NCI-H1694 (cell line): ENCODE measurements at regions not wholly inside any gene's neighbourhood (a gene's known extent, or its start where the extent isn't known, plus 50 kb on each side); places are given as distances from the start of the nearest gene placed in this dataset.

Source experiments
- DNase-seq: peaks from one replicate; lab custom pipeline; 2025; lab: John Stamatoyannopoulos, UW

DNA sequence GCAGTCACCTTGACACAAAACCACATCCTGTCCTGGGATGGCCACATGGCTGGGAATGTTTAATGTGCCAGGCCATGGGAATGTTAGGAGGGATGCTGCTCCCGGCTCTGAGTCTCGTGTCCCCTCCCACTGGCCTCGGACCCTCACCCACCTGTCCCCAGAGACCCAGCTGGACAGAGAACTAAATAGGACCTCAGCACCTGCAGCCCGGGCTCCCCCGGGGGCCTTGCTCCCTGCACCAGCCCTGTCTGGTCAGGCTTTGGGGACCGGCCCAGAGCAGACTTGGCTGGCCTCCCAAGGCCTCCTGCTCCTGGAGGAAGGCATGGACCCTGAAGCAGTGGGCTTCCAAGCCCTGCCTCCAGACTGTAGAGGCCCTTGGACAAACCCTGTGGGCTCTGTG lies 100.0 kb upstream of the IQSEC1 start:
- DNase-seq = no peak

DNA sequence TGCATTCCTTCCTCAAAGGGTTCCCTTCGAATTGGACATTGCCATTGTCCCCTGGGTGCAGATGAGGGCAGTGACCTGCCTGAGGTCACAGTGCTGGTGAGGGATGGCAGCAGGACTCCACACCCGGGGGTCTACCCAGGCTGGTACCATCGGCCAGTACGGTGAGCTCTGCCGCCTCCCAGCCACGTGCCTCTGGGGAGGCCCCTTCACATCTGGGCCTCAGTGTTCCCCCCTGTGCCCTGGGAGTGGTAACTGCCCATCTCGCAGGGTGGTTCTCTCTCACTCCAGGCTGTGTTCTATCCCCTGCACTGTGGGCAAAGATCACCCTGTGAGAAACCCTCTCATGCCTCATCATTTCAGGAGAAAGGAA lies 99.4 kb upstream of the IQSEC1 start:
- DNase-seq = no peak

DNA sequence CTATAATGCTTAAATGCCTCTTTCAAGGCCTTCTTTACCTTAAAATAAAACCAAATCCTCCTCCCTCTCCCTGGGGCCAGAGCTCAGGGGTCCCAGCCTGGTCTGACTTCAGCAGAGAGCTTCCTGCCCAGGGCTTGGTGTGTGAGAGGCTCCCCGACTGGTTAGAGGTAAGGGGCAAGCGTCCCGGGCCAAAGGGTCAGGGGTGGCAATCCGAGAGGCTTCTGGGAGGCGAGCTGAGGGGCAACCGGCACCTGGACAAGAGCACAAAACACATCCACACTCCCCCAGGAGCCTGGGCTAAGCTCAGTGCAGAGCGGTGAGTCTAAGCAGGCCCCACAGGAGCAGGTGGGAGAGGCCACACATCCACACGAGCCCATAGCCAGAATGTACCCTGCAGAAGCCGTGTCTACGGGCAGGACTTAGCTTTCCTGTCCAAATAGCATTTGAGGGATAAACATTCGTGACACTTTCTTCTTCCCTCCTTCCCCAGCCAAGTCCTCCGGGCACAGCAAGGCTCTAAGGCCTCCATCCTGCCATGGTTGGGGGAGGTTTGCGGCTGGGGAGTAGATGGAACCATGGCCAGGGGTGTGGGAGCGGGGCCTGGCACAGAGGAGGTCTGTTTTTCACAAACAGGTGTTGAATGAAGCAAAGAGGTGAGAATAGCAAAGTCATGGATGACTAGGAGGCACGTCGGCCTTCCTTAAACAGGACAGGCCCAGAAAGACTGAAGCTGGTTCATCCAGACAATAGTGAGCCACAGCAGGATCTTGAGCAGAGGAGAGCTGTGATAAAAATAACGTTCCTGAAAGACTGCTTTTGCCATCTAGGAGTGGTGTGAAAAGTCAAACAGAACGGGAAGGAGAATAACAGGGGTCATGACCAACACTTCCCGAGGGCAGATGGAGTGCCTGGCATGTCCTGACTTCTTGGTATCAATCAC lies 98.7 kb upstream of the IQSEC1 start:
- DNase-seq = no peak

DNA sequence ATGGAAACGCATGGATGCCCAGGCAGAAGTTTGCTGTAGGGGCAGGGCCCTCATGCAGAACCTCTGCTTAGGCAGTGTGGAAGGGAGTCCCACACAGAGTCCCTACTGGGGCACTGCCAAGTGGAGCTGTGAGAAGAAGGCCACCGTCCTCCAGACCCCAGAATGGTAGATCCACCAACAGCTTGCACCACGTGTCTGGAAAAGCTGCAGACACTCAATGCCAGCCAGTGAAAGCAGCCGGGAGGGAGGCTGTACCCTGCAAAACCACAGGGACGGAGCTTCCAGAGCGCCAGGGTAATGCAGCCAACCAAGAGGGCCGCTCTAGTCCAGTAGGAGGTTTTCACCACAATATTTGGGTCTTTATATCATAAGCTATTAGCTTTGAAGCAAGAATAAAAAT lies 97.1 kb upstream of the IQSEC1 start:
- DNase-seq = no peak

DNA sequence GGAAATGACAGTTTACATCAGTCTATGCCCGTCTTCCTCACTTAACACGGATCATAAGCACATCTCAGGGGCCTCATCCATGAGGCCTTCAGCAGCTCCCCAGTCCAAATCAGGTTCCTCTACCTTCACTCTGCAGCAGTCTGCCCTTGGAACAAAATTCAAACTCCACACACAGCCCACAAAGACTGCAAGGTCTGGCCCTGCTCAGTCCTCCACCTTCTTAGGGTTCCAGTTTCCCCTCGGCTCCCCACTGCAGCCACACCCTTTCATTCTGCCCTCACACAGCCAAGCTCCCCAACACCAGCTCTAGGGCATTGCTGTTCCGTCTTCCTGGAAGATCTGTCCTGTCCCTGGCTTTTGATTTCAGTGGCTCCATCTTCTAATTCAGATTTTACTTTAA lies 95.2 kb upstream of the IQSEC1 start:
- DNase-seq = no peak

DNA sequence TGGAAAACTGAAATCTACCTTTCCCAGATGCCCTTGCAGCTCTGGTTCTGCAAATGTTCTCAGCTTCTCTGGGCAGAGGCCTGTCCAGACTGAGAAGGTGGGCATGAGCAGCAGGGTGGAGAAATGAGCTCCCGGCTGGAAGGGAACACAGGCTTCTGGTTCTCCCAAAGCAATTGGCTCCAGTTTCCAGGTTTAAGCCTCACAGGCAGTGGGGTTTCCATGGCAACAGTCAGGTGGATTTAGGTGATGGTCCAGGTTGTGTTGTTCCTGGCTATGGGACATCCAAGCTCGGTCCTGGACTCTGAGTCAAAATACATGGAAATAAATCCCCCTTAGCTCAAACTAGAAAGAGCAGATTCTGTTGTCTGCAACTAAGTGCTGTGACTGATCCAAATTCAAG lies 94.6 kb upstream of the IQSEC1 start:
- no peak for DNase-seq

DNA sequence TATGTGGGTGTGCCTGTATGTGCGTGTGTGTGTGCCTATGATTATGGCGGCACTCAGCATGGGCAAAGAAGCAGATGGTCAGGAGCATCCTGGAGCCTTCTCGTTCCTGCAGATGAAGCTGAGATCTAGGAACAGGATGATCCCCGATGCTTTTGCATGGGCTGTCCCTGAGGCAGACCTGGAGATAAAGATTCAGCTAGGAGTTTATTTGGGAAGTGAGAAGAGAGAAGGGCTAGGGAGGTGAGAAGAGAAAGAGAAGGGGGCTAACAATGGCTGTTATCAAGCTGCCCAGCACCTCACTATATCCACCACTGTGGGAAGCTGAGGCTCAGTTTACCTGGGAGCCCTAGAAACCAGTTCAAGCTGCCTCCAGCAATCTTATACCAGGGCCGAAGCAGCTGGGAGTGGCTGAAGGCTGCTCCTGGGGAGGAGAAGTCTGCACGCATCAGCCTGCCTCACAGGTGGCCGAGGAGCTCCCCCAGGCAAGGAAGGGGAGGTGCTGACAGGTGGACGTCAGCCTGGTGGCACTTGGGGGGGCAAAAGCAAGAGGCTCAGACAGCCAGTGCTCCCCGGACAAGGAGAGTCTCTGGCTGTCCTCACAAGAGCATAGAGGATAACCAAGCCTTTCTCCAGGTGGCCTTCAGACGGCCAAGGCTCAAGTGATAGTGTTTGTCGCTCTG lies 94.0 kb upstream of the IQSEC1 start:
- DNase-seq = no peak

DNA sequence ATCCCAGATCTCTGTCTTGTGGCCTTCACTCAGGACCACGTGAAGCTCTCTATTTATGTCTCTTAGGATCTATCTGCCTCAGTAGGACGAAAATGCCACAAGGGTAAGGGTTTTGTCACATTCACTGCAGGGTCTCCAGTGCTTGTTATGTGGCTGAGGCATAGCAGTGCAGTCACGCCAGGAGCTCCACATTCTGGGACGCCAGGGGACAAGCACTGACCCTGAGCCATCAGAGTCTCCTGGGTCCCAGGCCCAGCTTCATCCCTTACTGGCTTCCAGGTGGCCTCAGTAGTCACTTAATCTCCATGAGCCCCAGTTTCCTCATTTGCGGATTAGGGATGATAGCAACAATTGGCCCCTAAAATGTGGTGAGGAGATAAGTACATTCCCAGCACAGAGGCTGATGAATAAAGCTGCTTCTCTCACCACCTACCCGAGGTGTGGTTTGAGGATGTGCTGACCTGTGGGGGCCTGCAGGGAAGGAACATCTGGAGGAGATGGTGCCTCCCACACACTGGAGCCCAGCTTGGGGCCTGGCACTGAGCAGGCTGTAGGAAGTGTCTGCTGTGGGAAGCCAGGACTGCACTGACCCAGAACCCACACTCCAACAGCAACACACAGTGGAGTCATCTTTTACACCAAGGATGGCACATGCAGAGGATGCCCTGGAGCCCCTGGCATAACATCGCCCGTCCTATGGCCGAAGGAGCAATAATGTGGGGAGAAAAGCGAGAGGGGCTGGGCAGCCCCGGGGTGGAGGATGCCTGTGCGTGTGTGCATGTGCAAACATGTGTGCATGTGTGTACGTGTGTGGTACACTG lies 93.2 kb upstream of the IQSEC1 start:
- DNase-seq = no peak

DNA sequence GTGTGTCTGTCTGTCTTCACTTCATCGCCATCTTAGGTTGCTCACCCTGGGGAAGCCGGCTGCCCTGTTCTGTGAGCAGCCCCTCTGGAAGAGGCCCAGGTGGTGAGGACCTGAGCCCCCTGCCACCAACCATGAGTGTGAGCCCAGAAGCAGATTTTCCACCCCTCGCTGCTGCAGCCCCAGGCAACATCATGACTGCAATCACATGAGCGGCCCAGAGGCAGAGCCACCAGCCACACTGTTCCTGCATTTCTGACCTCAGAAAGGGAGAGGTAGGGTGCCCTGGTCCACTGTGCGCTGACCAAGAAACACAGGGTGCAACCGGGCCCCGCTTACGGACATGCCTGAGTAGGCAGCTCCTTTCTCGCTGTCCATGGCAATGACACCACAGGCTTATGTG lies 92.3 kb upstream of the IQSEC1 start:
- no peak for DNase-seq

DNA sequence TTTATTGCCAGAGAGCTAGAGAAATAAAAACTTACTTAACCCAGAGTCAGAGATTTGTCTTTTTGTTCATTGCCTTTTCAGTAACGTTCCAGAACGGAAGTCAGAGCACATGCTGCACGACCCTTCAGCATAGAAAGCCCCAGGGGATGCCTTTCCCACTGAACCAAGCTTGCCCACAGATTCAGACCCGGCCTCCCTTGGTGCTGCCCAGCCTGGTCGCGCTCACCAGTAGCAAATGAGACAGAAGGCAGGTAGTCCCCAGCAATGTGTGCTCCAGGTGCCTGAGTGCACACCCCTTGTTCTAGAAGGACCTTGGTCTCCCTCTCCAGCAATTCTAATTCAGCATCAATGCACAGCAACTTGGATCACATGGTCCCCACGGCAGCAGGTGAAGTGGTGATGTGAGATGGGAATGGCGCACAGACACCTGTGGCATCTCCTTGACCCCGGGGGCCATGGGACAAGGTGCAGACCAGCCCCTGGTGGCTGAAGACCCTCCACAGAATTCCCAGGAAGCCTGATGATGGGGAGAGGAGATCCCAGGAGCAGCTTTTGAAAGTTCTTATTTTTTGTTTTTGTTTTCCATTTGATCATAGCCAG lies 91.8 kb upstream of the IQSEC1 start:
- DNase-seq = no peak

DNA sequence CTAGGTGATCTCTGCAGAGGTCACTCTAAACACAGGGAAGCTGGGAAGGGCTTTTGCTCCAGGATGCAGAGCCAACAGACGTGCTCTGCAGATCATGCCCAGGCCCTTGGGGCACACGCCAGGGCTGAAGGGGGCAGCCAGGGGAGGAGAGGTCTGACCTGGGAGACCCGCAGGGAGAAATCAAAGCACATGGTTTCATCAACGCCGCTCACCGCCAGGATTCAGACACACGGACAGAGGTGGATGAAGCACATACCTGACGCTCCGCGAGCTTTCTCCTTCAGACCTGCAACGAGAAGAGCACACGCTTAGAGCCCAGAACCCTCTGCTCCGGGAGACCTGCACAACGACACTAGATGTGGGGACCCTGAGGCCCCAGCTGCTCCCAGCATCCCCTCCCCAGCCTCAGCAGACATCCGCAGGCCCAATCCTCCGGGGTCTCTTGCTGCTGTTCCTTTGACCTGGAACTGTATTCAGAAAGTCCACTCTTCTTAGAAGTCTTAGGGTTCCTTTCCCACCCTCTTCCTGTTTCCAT lies 90.7 kb upstream of the IQSEC1 start:
- no peak for DNase-seq

DNA sequence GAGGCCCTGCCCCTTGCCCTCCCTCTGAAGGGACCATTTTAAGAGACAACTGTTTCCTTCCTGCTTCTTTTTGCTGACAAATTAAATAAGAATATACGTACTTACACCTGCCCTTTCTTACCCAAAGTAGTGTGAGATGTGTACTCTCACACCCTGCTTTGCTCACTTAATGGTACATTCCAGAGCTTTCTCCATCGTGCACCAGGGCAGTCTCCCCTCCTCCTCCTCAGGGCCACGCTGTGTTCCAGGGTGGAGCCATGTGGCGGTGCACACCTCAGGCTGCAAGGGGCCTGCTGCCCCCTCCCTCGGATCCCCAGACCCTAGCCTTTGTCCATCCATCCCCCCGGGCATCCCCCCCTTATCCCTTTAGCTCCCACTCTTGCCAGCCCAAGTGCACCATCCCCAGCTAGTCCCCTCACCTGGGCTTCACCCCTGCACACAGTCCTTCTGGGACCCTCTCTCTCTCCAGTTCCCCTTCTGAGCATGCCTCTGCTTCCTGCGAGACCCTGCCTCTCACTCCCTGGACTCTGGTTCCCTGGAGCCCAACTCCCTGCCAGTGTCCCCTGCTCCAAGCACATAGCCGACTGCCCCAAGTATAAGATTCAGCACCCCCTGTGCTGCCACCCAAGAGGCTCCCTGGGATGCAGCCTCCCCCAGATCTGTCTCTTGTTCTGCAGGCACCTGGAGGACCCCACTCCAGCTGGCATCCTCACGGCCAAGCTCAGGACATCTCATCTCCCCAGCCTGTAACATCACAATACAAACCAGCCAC lies 89.5 kb upstream of the IQSEC1 start:
- no peak for DNase-seq

DNA sequence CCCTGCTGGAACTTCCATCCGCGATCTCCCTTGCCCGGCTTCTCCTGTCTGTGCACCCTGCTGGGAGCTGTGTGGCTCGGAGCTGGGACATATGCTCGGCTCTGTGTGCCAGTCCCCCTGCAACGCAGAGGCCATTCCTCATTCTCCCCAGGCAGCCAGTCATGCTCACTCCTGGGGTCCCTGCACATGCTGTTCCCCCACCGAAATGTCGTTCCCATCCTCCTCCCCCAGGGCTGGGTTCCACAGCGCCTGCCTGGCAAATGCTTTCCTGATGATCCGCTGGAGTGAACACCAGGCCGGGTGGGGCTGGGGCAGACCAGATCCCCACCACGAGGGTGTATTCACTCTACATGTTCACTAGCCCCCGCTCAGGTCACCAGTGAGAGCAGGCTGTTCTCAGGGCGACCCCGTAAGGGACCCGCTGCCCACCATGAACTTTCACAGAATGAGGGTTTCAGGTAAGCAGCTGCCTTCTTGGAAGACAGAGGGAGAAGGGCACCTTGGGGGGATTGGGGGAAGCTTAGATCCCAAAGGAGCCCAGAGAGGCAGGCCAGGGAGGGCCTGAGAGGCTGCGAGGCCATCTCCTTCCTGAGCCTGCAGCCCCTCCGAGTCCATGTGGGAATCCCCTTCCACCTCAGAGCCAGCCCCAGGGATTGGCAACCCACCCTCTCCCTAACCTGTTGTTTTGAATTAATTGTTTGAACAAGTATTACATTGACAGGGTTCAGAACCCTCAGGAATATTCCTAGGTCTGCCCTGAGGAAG lies 88.7 kb upstream of the IQSEC1 start:
- no peak for DNase-seq

DNA sequence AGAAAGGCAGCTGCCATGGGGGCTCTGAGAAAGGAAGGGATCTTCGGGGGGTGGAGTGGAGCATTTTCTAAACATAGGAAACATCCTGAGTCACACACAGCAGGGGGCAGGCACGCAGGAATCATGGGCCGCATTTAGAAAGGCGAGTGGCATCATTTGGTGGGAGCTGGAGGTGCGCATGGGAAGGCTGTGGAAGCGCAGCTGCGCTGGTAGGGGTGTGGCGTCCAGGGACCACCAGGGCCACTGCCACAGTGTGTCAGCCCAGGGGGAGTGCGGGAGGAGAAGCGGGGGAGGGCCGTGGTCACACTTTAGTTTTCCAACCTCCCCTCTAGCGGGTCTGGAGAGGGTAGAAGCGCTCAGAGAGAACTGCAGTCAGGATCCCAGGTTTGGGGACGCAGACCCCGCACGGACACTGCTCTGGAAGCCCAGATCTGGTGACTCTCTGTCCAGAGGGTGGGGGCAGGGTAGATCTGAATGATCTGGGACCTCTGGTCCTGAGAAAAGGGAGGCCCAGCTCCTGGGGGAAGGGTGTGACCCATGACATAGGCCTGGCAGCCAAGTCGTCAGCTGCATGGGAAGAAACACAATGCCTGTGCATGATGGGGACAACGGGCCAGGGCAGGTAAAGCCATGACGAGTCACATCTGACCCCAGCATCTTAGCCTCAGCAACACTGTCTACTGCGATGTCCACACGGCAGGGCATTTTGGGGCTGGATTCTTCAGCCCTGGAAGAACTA lies 88.0 kb upstream of the IQSEC1 start:
- no peak for DNase-seq

DNA sequence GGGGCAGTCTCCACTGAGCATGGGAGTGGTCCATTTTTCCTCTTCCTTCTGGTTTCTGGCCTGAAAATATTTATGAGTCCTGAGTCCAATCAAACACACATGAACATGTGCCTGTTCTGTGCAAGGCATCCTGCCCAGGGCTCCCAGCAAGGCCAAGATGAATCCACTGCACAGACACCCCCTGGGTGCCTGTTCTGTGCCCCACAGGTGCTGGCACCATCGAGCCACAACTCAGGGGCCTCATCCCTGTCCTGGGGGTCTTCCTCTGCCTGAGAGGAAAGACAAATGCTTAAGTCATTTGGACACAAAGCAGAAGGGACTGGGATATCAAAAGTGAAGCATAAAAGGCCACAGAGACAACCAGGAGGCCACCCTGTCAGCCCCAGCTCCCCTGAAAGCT lies 87.4 kb upstream of the IQSEC1 start:
- no peak for DNase-seq

DNA sequence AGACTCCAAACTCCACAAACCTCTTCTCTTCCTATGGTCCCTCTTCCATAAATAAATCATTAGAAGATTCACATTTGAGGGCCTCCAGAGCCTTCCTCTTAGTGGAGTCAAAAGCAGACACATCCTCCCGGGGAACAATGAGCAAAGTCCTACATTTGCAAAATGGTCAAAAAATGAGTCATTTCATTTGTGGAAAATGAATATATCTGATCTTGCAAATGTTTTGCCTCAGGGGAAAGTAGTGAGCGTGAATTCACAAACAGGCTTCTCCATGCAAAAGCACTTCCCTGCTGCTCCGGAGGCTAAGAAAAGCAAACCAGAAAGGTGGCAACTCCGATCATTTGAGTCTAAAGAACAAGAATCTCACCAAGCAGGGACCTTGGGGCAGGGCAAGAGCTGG lies 86.7 kb upstream of the IQSEC1 start:
- no peak for DNase-seq

DNA sequence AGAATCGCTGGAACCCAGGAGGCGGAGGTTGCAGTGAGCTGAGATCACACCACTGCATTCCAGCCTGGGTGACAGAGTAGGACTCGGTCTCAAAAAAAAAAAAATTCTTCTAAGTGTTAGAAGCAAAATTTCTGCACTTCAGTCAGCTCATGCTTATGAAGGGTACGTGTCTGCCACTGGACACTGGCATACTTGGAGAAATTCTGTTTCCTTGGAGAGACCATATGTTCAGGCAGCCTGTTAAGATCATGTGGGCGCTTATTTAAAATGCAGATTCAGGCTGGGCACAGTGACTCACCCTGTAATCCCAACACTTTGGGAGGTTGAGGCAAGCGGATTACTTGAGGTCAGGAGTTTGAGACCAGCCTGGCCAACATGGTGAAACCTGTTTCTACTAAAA lies 85.6 kb upstream of the IQSEC1 start:
- no peak for DNase-seq

DNA sequence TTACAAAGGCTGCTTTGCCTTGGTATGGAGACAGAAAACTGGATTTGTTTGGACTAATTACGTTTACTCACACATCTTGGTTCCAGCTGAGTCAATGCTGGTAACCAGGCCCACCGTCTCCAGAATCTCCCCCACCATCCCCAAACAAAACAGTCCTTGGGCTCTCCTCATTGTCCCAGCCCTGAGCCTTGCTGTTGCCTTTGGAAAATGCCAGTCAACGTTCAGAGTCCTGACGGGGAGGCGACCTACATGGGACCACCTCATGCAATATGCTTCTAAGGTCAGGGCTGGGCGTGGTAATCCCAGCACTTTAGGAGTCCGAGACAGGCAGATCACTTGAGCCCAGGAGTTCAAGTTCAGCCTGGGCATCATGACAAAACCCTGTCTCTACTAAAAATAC lies 85.2 kb upstream of the IQSEC1 start:
- DNase-seq = no peak

DNA sequence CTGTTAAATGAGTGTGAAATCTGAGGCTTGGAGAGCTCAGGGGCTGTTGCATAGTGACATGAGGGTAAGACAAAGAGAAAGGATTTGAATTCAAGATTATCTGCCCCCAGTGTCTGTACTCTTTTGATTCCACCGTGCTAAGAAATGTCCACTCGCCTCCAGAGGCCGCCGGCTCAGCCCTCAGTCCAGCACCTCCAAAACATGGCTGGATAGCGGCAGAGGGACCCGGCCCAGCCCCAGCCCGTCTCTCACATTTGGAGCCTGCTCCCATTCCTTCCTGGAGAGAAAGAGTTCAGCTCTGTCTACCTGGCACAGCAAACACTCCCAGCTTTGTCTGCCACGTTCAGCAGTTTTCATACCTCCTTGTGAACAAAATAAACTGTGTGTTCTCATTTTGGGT lies 84.8 kb upstream of the IQSEC1 start:
- DNase-seq = no peak
